ENCODE measurements at regions not wholly inside any gene's neighbourhood (a gene's known extent, or its start where the extent isn't known, plus 50 kb on each side); places are given as distances from the start of the nearest gene placed in this dataset.

DNA sequence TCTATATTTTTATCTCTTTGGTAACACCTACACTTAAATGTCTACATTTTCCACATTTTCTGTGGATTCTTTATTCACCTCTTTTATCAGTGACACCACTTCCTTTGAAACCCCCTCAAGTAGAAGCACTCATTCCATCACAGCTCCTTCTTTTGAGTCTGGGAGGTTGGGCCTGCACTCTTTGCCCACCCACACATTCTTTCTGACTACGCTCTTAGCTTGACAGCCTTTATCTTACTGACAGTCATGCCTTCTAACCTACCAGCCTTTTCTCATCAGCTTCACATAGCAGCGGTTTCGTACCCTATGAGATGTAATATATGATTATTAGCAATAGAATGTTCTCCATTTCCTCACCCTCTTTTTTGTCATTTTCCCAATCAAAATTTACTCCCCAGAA is 151.9 kb downstream of the TNFSF18 start:
- H3K79me2 ChIP-seq (ENCODE audit: control insufficient read depth, insufficient read depth, low read length), result no peaks in the 10 kb centered on the region
- TF ChIP-seq EZH2 (IDR thresholded peaks at IDR 0.05; ENCODE audit: low read length) (no peak), CTCF (optimal IDR thresholded peaks at IDR 0.05 in 1 of 3, IDR thresholded peaks at IDR 0.05 in 1 of 3, conservative IDR thresholded peaks at IDR 0.05 in 1 of 3; ENCODE audit: extremely low read depth in 1 of 3, insufficient read depth in 2 of 3, low read length in 3 of 3) (no peak)
- H3K36me3 ChIP-seq (ENCODE audit: control insufficient read depth in 2 of 2, extremely low read depth in 1 of 2, insufficient read depth in 2 of 2, low read length in 2 of 2), result no peaks in the 10 kb centered on the region
- dilution Hi-C loops (cut with MboI; ENCODE audit: extremely low pct_ligation_motif_present, low sequenced_read_pairs), result no loop called here
- FAIRE-seq (no peak), DNase-seq (ENCODE audit: low read depth, low spot score) (no peak)
- H2AFZ ChIP-seq (ENCODE audit: control insufficient read depth, low read length), result no peak overlapping the region
- H3K4me2 ChIP-seq (ENCODE audit: control insufficient read depth, extremely low read depth, insufficient read depth, low read depth, low read length), result no peak overlapping the region
- no peak overlapping the region for H3K9ac ChIP-seq (ENCODE audit: control insufficient read depth, extremely low read depth, insufficient read depth, low read length)
- no peaks in the 10 kb centered on the region for H3K9me1 ChIP-seq (ENCODE audit: control insufficient read depth, extremely low read depth, insufficient read depth, low read length)
- no peaks in the 10 kb centered on the region for H4K20me1 ChIP-seq (ENCODE audit: control insufficient read depth, extremely low read depth, insufficient read depth, low read length)
- no peaks in the 10 kb centered on the region for H3K9me3 ChIP-seq (ENCODE audit: control insufficient read depth, low read depth, low read length)
- no peaks in the 10 kb centered on the region for H3K27me3 ChIP-seq (ENCODE audit: control insufficient read depth, extremely low read depth, insufficient read depth, low read length)
- H3K4me1 ChIP-seq (ENCODE audit: control insufficient read depth, extremely low read depth, insufficient read depth, low read length), result peaks cover 36% of the 10 kb centered on the region
- H3K4me3 ChIP-seq (ENCODE audit: control insufficient read depth in 2 of 3, extremely low read depth in 1 of 3, insufficient read depth in 2 of 3, low read depth in 1 of 3, low read length in 3 of 3), result no peak overlapping the region
- H3K27ac ChIP-seq (ENCODE audit: control insufficient read depth, insufficient read depth, low read length), result no peak overlapping the region

DNA sequence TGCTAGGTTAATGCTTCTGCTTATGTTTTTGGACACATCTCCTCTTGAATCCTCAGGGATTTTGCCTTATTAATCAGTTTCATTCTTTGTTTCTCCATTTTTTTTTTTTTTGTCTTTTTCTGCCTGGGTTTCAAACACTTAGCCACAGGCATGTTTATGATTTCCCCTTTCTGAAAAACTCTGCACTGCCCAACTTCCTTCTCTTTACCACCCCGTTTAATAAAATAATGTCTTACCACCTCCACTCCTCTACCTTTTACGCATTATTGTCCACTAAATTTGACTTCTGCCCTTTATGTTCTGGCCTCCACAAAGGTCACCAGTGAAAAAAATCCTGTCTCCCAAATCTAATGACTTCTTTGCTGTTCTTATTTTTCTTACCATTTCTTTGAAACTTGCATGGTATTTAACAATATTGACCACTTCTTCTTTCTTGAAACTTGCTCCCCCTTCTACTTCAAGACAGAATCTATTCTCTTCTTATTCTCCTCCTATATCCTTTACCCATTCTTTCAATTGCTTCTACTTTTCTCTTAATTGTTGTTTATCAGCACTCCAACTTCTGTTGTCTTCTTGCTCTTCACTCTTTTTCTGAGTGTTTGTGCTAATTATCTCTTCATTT is 150.3 kb downstream of the TNFSF18 start:
- H3K27me3 ChIP-seq (ENCODE audit: control insufficient read depth, extremely low read depth, insufficient read depth, low read length), result no peaks in the 10 kb centered on the region
- no peak for FAIRE-seq

More for the DNA sequence above, 150.3 kb downstream of the TNFSF18 start:
- Histone ChIP-seq H3K4me1 (ENCODE audit: control insufficient read depth, extremely low read depth, insufficient read depth, low read length) (peaks cover 36% of the 10 kb centered on the region), H3K36me3 (ENCODE audit: control insufficient read depth in 2 of 2, extremely low read depth in 1 of 2, insufficient read depth in 2 of 2, low read length in 2 of 2) (no peaks in the 10 kb centered on the region), H3K4me2 (ENCODE audit: control insufficient read depth, extremely low read depth, insufficient read depth, low read depth, low read length) (no peak overlapping the region), H3K9ac (ENCODE audit: control insufficient read depth, extremely low read depth, insufficient read depth, low read length) (no peak overlapping the region), H3K9me3 (ENCODE audit: control insufficient read depth, low read depth, low read length) (no peaks in the 10 kb centered on the region), H3K9me1 (ENCODE audit: control insufficient read depth, extremely low read depth, insufficient read depth, low read length) (no peaks in the 10 kb centered on the region), H3K4me3 (ENCODE audit: control insufficient read depth in 2 of 3, extremely low read depth in 1 of 3, insufficient read depth in 2 of 3, low read depth in 1 of 3, low read length in 3 of 3) (no peak overlapping the region), H4K20me1 (ENCODE audit: control insufficient read depth, extremely low read depth, insufficient read depth, low read length) (no peaks in the 10 kb centered on the region), H3K27ac (ENCODE audit: control insufficient read depth, insufficient read depth, low read length) (no peak overlapping the region), H3K79me2 (ENCODE audit: control insufficient read depth, insufficient read depth, low read length) (no peaks in the 10 kb centered on the region), H2AFZ (ENCODE audit: control insufficient read depth, low read length) (no peak overlapping the region)
- TF ChIP-seq EZH2 (IDR thresholded peaks at IDR 0.05; ENCODE audit: low read length) (no peak), CTCF (optimal IDR thresholded peaks at IDR 0.05 in 1 of 3, IDR thresholded peaks at IDR 0.05 in 1 of 3, conservative IDR thresholded peaks at IDR 0.05 in 1 of 3; ENCODE audit: extremely low read depth in 1 of 3, insufficient read depth in 2 of 3, low read length in 3 of 3) (no peak)
- dilution Hi-C loops (cut with MboI; ENCODE audit: extremely low pct_ligation_motif_present, low sequenced_read_pairs), result no loop called here
- DNase-seq (ENCODE audit: low read depth, low spot score), result no peak
